ENCODE measurements at regions not wholly inside any gene's neighbourhood (a gene's known extent, or its start where the extent isn't known, plus 50 kb on each side); places are given as distances from the start of the nearest gene placed in this dataset.
A peak's percentile ranks its signal among the peaks of the same experiment; 100 is the strongest.

DNA sequence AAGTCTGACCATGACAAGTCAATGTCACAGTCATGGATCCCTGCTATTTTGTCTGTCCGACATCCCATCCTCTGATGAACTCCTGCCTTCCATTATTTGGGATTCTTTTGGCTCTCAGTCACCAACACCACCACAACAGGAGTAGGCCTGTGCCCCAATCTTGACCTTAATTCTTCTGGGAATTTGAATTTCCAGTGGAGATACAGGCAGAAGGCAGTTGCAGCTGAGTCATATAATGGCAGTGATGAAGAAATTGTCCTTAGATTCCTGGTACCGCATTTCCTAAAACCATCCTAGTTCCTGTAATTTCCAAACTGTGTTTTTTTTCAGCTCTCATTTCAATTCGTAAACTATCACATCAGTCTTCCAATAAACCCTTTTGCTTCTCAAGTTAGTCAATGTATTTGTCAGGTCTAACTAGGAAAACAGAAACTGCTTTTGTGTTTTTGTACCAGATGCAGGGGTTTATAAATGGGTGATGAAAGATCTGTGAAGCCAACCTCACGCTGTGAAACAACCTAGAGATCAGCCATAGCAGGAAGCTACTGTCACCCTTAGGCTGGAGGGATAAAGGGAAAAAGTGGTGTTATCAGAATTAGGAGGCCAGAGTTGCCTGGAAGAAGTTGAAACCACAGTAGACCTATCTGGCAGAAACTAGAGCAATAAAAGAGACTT lies 126.3 kb upstream of the TMEM108 start:
- TF ChIP-seq CTCF (IDR thresholded peaks at IDR 0.05; ENCODE audit: low read length, missing control alignments) = no peak
- H3K4me3 ChIP-seq (replicated peaks; ENCODE audit: low read depth, low read length) = no peak overlapping the region
- peak; percentile 35 for DNase-seq (ENCODE audit: low read depth)

GRCh38 chr3:132907293-132907692 lies 130.9 kb upstream of the TMEM108 start:
- DNase-seq (ENCODE audit: low read depth) = no peak

DNA sequence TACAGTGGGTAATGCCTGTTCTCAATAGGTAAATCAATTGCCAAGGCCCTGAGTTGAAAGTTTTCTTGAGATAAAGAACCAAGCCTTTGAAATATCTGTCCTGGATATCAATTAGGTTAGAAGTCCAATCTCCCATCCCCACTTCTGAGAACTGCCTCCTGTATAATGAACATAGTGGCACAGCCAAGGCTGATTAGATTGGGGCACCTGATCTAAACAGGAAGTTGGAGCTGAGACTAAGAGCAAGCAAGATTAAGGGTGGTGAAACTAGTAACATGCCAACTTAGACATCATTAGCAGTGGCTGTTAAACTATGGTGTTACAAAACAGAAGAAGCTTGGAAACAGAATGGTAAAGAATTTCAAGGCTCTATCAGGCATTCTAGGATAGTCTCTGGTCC lies 137.7 kb upstream of the TMEM108 start:
- H3K4me3 ChIP-seq (replicated peaks; ENCODE audit: low read depth, low read length) = no peak overlapping the region
- TF ChIP-seq CTCF (IDR thresholded peaks at IDR 0.05; ENCODE audit: low read length, missing control alignments) = no peak
- DNase-seq (ENCODE audit: low read depth) = no peak

More at GRCh38 chr3:132907293-132907692, 130.9 kb upstream of the TMEM108 start:
- H3K4me3 ChIP-seq (replicated peaks; ENCODE audit: low read depth, low read length) = no peak overlapping the region
- no peak for TF ChIP-seq CTCF (IDR thresholded peaks at IDR 0.05; ENCODE audit: low read length, missing control alignments)

DNA sequence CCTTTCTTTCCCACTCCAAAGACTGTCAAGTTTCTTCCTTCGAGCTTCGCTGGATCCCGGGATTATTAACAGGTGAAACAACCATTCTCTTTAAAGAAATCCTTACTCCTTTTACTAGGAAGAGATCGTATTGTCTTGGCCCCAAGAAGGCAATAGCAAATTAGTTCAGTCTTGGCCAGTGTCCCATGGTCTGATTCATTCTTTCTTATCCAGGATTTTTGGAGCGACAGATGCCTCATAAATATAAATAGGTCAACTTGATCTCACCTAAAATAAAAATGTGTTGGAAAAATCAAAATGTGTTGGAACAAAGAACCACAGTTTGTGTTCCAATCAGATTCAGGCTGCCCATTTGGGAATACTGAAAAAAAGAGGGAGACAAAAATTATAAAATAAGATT lies 140.1 kb upstream of the TMEM108 start:
- H3K4me3 ChIP-seq (replicated peaks; ENCODE audit: low read depth, low read length) = no peak overlapping the region
- no peak for DNase-seq (ENCODE audit: low read depth)
- no peak for TF ChIP-seq CTCF (IDR thresholded peaks at IDR 0.05; ENCODE audit: low read length, missing control alignments)

GRCh38 chr3:132892956-132893355 lies 145.2 kb upstream of the TMEM108 start:
- DNase-seq (ENCODE audit: low read depth) = no peak
- TF ChIP-seq CTCF (IDR thresholded peaks at IDR 0.05; ENCODE audit: low read length, missing control alignments) = no peak
- H3K4me3 ChIP-seq (replicated peaks; ENCODE audit: low read depth, low read length) = no peak overlapping the region

DNA sequence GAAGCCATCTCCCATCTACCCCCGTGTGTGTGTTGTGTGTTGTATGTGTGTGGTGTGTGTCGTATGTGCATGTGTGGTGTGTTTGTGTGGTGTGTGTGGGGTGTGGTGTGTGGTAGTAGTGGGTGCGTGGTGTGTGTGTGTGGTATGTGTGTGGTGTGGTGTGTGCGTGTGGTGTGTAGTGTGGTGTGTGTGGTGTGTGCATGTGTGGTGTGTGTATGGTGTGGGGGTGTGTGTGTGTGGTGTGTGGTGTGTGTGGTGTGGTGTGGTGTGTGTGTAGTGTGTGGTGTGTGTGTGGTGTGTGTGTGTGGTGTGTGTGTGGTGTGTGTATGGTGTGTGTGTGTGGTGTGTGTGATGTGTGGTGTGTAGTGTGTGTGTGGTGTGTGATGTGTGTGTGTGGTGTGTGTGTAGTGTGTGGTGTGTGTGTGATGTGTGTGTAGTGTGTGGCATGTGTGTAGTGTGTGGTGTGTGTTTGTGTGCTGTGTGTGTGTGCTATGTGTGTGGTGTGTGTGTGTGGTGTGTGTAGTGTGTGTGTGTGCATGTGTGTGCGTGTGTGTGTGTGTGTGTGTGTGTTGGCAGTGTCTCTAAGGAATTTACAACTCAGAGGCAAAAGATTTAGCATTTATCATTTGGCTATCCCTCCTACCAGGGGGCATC lies 156.3 kb upstream of the TMEM108 start:
- no peak for DNase-seq (ENCODE audit: low read depth)
- no peak overlapping the region for H3K4me3 ChIP-seq (replicated peaks; ENCODE audit: low read depth, low read length)
- no peak for TF ChIP-seq CTCF (IDR thresholded peaks at IDR 0.05; ENCODE audit: low read length, missing control alignments)

GRCh38 chr3:132880986-132881385 lies 157.2 kb upstream of the TMEM108 start:
- no peak for DNase-seq (ENCODE audit: low read depth)
- no peak for TF ChIP-seq CTCF (IDR thresholded peaks at IDR 0.05; ENCODE audit: low read length, missing control alignments)
- no peak overlapping the region for H3K4me3 ChIP-seq (replicated peaks; ENCODE audit: low read depth, low read length)
